CD8-positive, alpha-beta memory T cell (primary cell): ENCODE measurements at regions not wholly inside any gene's neighbourhood (a gene's known extent, or its start where the extent isn't known, plus 50 kb on each side); places are given as distances from the start of the nearest gene placed in this dataset.

Experiments used
- CTCF ChIA-PET: fragments of 350-600 bp; sonication (Branson Sonifier 250); formaldehyde crosslinking; loops from one replicate; lab custom pipeline; 2021; ENCODE audit warnings: antibody characterized with exemption; lab: Charles Lee
- POLR2A ChIA-PET: fragments of 350-600 bp; sonication (Branson Sonifier 250); formaldehyde crosslinking; loops from one replicate; lab custom pipeline; 2021; ENCODE audit warnings: antibody characterized with exemption; lab: Charles Lee
- DNase-seq, 5 donors: peaks; one replicate each; pipeline versions ENCODE4 v3.0.0 to v3.0.0-alpha.2; 2020 to 2022; ENCODE audit warnings: mixed read lengths in 1 of 5
- H3K27ac ChIP-seq: one replicate; pipeline ENCODE4 v1.7.0; 2013; ENCODE audit warnings: low read depth, mild to moderate bottlenecking, low read length, moderate library complexity
- H3K27me3 ChIP-seq: 2 replicates; pipeline ENCODE4 v1.7.0; 2013; ENCODE audit warnings: low read length, mild to moderate bottlenecking; ENCODE audit not compliant: insufficient read depth, poor library complexity, severe bottlenecking
- H3K36me3 ChIP-seq: 2 replicates; pipeline ENCODE4 v1.7.0; 2013; ENCODE audit warnings: mild to moderate bottlenecking, low read length, moderate library complexity; ENCODE audit not compliant: insufficient read depth
- H3K4me1 ChIP-seq: 2 replicates; pipeline ENCODE4 v1.7.0; 2013; ENCODE audit warnings: mild to moderate bottlenecking, low read length, moderate library complexity; ENCODE audit not compliant: insufficient read depth
- H3K4me3 ChIP-seq: 2 replicates; pipeline ENCODE4 v1.7.0; 2013; ENCODE audit warnings: mild to moderate bottlenecking, low read length
- H3K9me3 ChIP-seq: 2 replicates; pipeline ENCODE4 v1.7.0; 2013; ENCODE audit warnings: mild to moderate bottlenecking, low read length
- H3K27ac Mint-ChIP-seq, 8 donors: one replicate each; pipeline ENCODE4 v1.8.0; 2020 to 2021; ENCODE audit warnings: mixed read lengths in 8 of 8, mild to moderate bottlenecking in 6 of 8, inconsistent platforms in 3 of 8, moderate library complexity in 3 of 8
- H3K27me3 Mint-ChIP-seq, 2 donors: one replicate each; pipeline ENCODE4 v1.8.0; 2020 to 2021; ENCODE audit warnings: mixed read lengths in 2 of 2, mild to moderate bottlenecking in 1 of 2, moderate library complexity in 1 of 2
- H3K36me3 Mint-ChIP-seq, 3 donors: one replicate each; pipeline ENCODE4 v1.8.0; 2020 to 2021; ENCODE audit warnings: mixed read lengths in 3 of 3, inconsistent platforms in 1 of 3, mild to moderate bottlenecking in 1 of 3
- H3K4me1 Mint-ChIP-seq, 3 donors: one replicate each; pipeline ENCODE4 v1.8.0; 2020 to 2021; ENCODE audit warnings: mixed read lengths in 3 of 3, inconsistent platforms in 1 of 3, mild to moderate bottlenecking in 1 of 3
- H3K4me3 Mint-ChIP-seq, 7 donors: one replicate each; pipeline ENCODE4 v1.8.0; 2020 to 2021; ENCODE audit warnings: mixed read lengths in 7 of 7, mild to moderate bottlenecking in 6 of 7, moderate library complexity in 4 of 7, inconsistent platforms in 2 of 7
- H3K9me3 Mint-ChIP-seq, 5 donors: one replicate each; pipeline ENCODE4 v1.8.0; 2020 to 2022; ENCODE audit warnings: mixed read lengths in 5 of 5, mild to moderate bottlenecking in 3 of 5, moderate library complexity in 2 of 5, inconsistent platforms in 1 of 5

DNA sequence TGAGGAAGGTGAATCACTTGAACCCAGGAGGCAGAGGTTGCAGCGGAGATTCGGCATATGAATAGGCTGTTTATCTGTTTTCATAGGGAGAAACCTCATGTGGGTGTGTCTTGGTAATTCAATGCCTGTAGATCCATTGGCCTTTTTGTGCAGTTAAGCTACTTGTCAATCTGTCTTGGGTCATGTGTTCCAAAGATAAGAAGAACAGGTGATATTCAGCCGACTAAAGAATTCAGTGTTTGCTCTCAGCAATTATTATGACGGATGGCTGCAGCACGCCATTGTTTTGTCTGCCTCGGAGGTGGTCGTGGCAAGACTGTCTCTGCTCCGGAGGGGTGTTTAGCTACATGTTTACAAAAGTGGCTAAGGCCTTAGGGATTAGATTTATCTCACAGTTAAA, 573.0 kb upstream of the PCDH9 start:
- Mint-ChIP-seq H3K27me3 (no peaks in the 10 kb centered on the region), H3K27ac (no peak overlapping the region), H3K4me1 (no peaks in the 10 kb centered on the region), H3K36me3 (no peaks in the 10 kb centered on the region), H3K9me3 (peaks cover 4 to 37% (median 14%) of the 10 kb centered on the region in 5 donors), H3K4me3 (no peak overlapping the region)
- Histone ChIP-seq H3K9me3 (no peaks in the 10 kb centered on the region), H3K36me3 (no peaks in the 10 kb centered on the region), H3K4me3 (no peak overlapping the region), H3K4me1 (no peaks in the 10 kb centered on the region), H3K27me3 (no peaks in the 10 kb centered on the region), H3K27ac (no peak overlapping the region)
- no peak for DNase-seq
- CTCF ChIA-PET, result no interaction called here
- POLR2A ChIA-PET, result no interaction called here

DNA sequence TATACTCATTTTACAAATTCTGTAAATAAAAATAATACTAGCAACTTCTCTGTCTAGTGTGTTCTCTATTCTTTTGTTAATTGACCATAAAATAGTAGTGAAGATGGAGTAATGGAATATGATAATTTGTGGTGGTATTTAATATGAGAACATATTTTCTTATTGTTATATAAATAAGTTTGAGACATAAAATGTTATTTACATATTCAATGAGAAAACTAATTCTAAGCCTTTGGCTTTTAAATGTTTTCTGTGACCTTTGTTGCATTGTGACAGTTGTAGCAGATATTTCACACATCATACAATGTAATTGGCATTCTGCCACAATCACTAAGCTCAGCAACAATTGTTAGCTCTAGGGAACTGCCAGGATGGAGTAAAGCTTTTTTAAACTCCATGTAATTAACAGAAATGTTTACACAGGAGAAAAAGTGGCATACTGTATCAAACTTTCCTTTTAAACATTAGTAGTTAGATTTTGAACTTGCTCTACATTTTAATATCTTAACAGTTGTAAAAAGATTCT, 562.1 kb upstream of the PCDH9 start:
- Mint-ChIP-seq H3K36me3 (no peaks in the 10 kb centered on the region), H3K27me3 (no peaks in the 10 kb centered on the region), H3K4me3 (no peak overlapping the region), H3K4me1 (no peaks in the 10 kb centered on the region), H3K9me3 (peaks cover 0 to 22% (median 2%) of the 10 kb centered on the region in 5 donors), H3K27ac (no peak overlapping the region)
- H3K4me1 ChIP-seq, result no peaks in the 10 kb centered on the region
- H3K4me3 ChIP-seq, result no peak overlapping the region
- no peaks in the 10 kb centered on the region for H3K9me3 ChIP-seq
- ChIA-PET CTCF (no interaction called here), POLR2A (no interaction called here)
- DNase-seq, result no peak
- H3K27me3 ChIP-seq, result no peaks in the 10 kb centered on the region
- no peaks in the 10 kb centered on the region for H3K36me3 ChIP-seq
- H3K27ac ChIP-seq, result no peak overlapping the region

DNA sequence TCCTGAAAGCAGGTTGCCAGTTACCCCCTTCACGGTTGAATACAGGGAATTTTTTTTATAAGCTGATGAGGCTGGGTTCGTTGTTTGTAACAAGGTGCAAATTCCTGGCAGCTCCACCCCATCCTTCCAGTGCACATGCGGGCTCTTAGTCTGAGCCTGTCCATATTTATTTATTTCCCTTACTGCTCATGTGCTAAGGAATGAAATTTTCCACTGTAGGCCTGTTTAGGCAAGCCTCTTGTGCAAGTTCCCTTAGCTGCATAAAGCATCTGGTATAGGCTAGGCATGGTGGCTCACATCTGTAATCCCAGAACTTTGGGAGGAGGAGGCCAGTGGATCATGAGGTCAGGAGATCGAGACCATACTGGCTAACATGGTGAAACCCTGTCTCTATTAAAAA, 560.9 kb upstream of the PCDH9 start:
- no peak for DNase-seq
- H3K27me3 Mint-ChIP-seq, result no peaks in the 10 kb centered on the region
- ChIA-PET CTCF (no interaction called here), POLR2A (no interaction called here)
- no peaks in the 10 kb centered on the region for H3K4me1 Mint-ChIP-seq
- no peak overlapping the region for H3K4me3 ChIP-seq
- H3K27ac Mint-ChIP-seq, result no peak overlapping the region
- H3K36me3 ChIP-seq, result no peaks in the 10 kb centered on the region
- no peaks in the 10 kb centered on the region for H3K27me3 ChIP-seq
- H3K4me3 Mint-ChIP-seq, result no peak overlapping the region
- H3K9me3 Mint-ChIP-seq, result peaks cover 0 to 22% (median 2%) of the 10 kb centered on the region in 5 donors
- no peaks in the 10 kb centered on the region for H3K36me3 Mint-ChIP-seq
- no peaks in the 10 kb centered on the region for H3K9me3 ChIP-seq
- H3K4me1 ChIP-seq, result no peaks in the 10 kb centered on the region
- H3K27ac ChIP-seq, result no peak overlapping the region

DNA sequence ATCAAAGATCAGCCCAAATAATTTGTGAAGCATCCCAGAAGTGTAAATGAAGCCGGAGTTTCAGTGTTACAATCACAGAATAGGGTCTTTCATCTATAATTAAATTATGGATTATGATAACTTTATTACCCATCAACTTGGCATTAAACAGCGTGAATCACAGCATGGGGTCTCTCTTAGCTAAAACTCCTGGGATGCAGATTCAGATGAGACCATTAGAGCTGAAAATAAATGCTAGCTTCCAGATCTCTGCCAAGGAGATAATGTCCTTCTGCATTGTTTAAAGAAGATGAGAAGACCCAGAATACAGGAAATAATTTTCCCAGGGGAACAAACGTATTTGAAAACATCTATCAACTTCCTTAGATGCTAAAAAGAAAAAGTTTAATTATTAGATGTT, 546.0 kb upstream of the PCDH9 start:
- Histone ChIP-seq H3K9me3 (no peaks in the 10 kb centered on the region), H3K4me1 (no peaks in the 10 kb centered on the region), H3K27ac (no peak overlapping the region), H3K4me3 (no peak overlapping the region), H3K27me3 (no peaks in the 10 kb centered on the region), H3K36me3 (no peaks in the 10 kb centered on the region)
- Mint-ChIP-seq H3K36me3 (no peaks in the 10 kb centered on the region), H3K9me3 (peaks cover 0 to 16% (median 8%) of the 10 kb centered on the region in 5 donors), H3K27ac (no peak overlapping the region), H3K27me3 (no peaks in the 10 kb centered on the region), H3K4me3 (no peak overlapping the region), H3K4me1 (no peaks in the 10 kb centered on the region)
- ChIA-PET CTCF (no interaction called here), POLR2A (no interaction called here)
- no peak for DNase-seq

DNA sequence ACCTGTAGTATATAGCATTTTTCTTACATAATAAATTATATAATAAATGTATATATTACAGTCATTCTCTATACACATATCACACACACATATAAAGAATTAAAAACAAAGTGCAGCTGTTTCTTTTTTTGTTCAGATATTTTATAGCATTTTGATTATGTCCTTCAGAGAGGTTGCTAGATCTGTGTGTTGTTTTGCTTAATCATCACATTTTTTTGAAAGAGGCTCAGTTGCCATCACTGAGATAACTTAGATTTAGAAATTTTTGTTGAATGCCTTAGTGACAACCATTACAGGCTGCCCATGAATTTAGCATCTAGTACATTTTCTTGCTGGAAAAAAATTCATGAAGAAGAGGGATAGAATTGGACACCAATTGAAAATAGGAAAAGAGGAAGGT, 545.2 kb upstream of the PCDH9 start:
- no peak for DNase-seq
- Mint-ChIP-seq H3K4me1 (no peaks in the 10 kb centered on the region), H3K27me3 (no peaks in the 10 kb centered on the region), H3K36me3 (no peaks in the 10 kb centered on the region), H3K4me3 (no peak overlapping the region), H3K9me3 (peaks cover 0 to 16% (median 8%) of the 10 kb centered on the region in 5 donors), H3K27ac (no peak overlapping the region)
- Histone ChIP-seq H3K4me1 (no peaks in the 10 kb centered on the region), H3K36me3 (no peaks in the 10 kb centered on the region), H3K9me3 (no peaks in the 10 kb centered on the region), H3K27ac (no peak overlapping the region), H3K4me3 (no peak overlapping the region), H3K27me3 (no peaks in the 10 kb centered on the region)
- ChIA-PET CTCF (no interaction called here), POLR2A (no interaction called here)

DNA sequence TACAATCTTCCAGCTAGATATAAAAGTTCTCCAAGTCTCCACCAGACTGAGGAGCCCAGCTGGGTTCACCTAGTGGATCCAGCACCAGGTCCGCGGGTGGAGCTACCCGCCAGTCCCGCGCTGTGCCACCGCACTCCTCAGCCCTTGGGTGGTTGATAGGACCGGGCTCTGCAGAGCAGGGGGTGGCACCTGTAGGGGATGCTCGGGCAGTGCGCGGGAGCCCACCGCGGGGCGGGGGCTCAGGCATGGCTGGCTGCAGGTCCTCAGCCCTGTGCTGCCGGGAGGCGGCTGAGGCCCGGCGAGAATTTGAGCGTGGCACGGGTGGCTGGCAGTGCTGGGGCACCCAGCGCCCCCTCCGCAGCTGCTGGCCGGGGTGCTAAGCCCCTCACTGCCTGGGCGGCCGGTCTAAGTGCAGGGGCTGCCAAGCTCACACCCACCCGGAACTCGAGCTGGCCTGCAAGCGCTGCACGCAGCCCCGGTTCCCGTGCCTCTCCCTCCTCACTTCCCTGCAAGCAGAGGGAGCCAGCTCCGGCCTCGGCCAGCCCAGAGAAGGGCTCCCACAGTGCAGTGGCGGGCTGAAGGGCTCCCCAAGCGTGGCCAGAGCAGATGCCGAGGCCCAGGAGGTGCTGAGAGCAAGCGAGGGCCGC, 542.8 kb upstream of the PCDH9 start:
- Histone ChIP-seq H3K9me3 (no peaks in the 10 kb centered on the region), H3K27me3 (no peaks in the 10 kb centered on the region), H3K27ac (no peak overlapping the region), H3K36me3 (no peaks in the 10 kb centered on the region), H3K4me1 (no peaks in the 10 kb centered on the region), H3K4me3 (no peak overlapping the region)
- ChIA-PET POLR2A (no interaction called here), CTCF (no interaction called here)
- no peaks in the 10 kb centered on the region for H3K36me3 Mint-ChIP-seq
- H3K27me3 Mint-ChIP-seq, result no peaks in the 10 kb centered on the region
- no peak overlapping the region for H3K27ac Mint-ChIP-seq
- no peaks in the 10 kb centered on the region for H3K4me1 Mint-ChIP-seq
- no peak overlapping the region for H3K4me3 Mint-ChIP-seq
- DNase-seq, result no peak
- peaks cover 4 to 16% (median 10%) of the 10 kb centered on the region in 5 donors for H3K9me3 Mint-ChIP-seq

DNA sequence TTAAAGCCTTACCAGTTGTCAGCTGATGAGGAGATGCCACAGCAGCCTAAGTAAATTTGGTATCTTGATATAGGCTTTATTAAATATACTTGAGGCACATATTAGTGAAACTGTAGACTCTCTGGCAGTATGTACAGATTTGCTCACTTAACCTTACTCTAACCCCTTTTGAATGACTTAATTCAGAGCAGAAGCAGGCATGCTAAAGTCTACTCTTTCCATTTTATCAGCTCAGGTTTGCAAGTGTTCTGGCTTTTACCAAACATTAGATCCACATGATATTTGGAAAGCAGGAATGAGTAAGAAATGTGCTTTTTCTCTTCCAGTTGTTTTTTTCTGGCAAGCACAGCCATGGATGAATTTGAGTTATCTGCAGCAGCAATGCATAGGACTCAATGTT, 541.0 kb upstream of the PCDH9 start:
- no peak overlapping the region for H3K27ac Mint-ChIP-seq
- H3K36me3 Mint-ChIP-seq, result no peaks in the 10 kb centered on the region
- DNase-seq, result no peak
- peaks cover 4 to 13% (median 8%) of the 10 kb centered on the region in 5 donors for H3K9me3 Mint-ChIP-seq
- no peaks in the 10 kb centered on the region for H3K4me1 ChIP-seq
- H3K27me3 Mint-ChIP-seq, result no peaks in the 10 kb centered on the region
- ChIA-PET POLR2A (no interaction called here), CTCF (no interaction called here)
- no peaks in the 10 kb centered on the region for H3K36me3 ChIP-seq
- no peaks in the 10 kb centered on the region for H3K9me3 ChIP-seq
- no peak overlapping the region for H3K27ac ChIP-seq
- no peaks in the 10 kb centered on the region for H3K27me3 ChIP-seq
- no peaks in the 10 kb centered on the region for H3K4me1 Mint-ChIP-seq
- no peak overlapping the region for H3K4me3 ChIP-seq
- no peak overlapping the region for H3K4me3 Mint-ChIP-seq

DNA sequence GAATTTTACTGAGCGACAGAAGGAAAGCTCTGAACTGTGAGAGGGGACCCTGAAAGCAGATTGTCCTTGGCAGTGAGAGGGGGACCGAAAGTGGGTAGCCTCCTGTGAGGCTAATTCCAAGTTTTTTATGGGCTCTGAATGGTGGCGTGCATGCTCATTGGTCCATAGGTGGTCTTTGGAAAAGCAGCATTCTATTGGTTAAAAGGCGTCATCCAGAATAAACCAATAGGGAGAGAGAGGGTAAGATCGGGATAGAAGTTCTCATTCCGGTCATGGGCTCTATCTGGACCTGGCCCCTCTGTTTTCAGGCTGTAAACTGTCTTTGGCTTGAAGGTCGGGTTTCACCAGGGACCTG, 539.8 kb upstream of the PCDH9 start:
- Histone ChIP-seq H3K27ac (no peak overlapping the region), H3K27me3 (no peaks in the 10 kb centered on the region), H3K4me1 (no peaks in the 10 kb centered on the region), H3K9me3 (no peaks in the 10 kb centered on the region), H3K36me3 (no peaks in the 10 kb centered on the region), H3K4me3 (no peak overlapping the region)
- H3K4me3 Mint-ChIP-seq, result no peak overlapping the region
- peaks cover 4 to 10% (median 8%) of the 10 kb centered on the region in 5 donors for H3K9me3 Mint-ChIP-seq
- no peaks in the 10 kb centered on the region for H3K27me3 Mint-ChIP-seq
- no peak overlapping the region for H3K27ac Mint-ChIP-seq
- DNase-seq, result no peak
- POLR2A ChIA-PET, result no interaction called here
- no peaks in the 10 kb centered on the region for H3K36me3 Mint-ChIP-seq
- no peaks in the 10 kb centered on the region for H3K4me1 Mint-ChIP-seq
- CTCF ChIA-PET, result no interaction called here
